Neural progenitor cell (in vitro differentiated cells): ENCODE measurements at regions not wholly inside any gene's neighbourhood (a gene's known extent, or its start where the extent isn't known, plus 50 kb on each side); places are given as distances from the start of the nearest gene placed in this dataset.

ENCODE experiments used
- EZH2 ChIP-seq: fragments of 200-600 bp; sonication (generic); IDR thresholded peaks from 2 replicates; pipeline ENCODE4 v1.6.1; 2017; ENCODE audit warnings: antibody characterized with exemption, mild to moderate bottlenecking, moderate library complexity
- TF ChIP-seq, protein P1 (sequence below): fragments of 200-600 bp; sonication (generic); IDR thresholded peaks from 2 replicates; pipeline ENCODE4 v1.5.1; 2017; ENCODE audit warnings: antibody characterized with exemption, mild to moderate bottlenecking

DNA sequence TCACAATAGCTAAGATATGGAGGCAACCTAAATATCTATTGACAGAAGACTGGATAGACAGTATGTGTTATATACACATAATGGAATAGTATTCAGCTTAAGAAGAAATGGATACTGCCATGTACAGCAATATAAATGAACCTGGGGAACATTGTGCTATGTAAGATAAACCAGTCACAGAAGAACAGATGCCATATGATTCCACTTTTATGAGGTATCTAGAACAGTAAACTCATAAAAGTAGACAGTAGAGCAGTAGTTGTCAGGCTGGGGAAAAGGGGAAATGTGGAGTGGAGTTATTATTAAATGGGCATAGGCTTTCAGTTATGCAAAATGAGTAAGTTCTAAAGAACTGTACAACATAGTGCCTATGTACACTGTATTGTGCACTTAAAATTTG, 1055.7 kb upstream of the TMEFF2 start:
- no peak for TF ChIP-seq EZH2
- TF ChIP-seq, protein P1, sequence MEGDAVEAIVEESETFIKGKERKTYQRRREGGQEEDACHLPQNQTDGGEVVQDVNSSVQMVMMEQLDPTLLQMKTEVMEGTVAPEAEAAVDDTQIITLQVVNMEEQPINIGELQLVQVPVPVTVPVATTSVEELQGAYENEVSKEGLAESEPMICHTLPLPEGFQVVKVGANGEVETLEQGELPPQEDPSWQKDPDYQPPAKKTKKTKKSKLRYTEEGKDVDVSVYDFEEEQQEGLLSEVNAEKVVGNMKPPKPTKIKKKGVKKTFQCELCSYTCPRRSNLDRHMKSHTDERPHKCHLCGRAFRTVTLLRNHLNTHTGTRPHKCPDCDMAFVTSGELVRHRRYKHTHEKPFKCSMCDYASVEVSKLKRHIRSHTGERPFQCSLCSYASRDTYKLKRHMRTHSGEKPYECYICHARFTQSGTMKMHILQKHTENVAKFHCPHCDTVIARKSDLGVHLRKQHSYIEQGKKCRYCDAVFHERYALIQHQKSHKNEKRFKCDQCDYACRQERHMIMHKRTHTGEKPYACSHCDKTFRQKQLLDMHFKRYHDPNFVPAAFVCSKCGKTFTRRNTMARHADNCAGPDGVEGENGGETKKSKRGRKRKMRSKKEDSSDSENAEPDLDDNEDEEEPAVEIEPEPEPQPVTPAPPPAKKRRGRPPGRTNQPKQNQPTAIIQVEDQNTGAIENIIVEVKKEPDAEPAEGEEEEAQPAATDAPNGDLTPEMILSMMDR: no peak
